Gastroesophageal sphincter (tissue), 3 donors: ENCODE measurements at regions not wholly inside any gene's neighbourhood (a gene's known extent, or its start where the extent isn't known, plus 50 kb on each side); places are given as distances from the start of the nearest gene placed in this dataset.

Experiments
- CTCF ChIP-seq, 4 experiments: fragments of 200-600 bp in 2 of 4; fragments of 450-650 bp in 2 of 4; sonication (generic) in 1 of 4; IDR thresholded peaks; one replicate each; pipeline ENCODE4 v1.5.1; 2017 to 2019; ENCODE audit warnings: antibody characterized with exemption in 4 of 4, mild to moderate bottlenecking in 2 of 4, moderate library complexity in 2 of 4
- EP300 ChIP-seq: sonication (generic); formaldehyde crosslinking; IDR thresholded peaks from one replicate; pipeline ENCODE4 v1.6.1; 2017; ENCODE audit warnings: antibody characterized with exemption, mild to moderate bottlenecking
- POLR2A ChIP-seq, 2 donors: fragments of 450-650 bp; IDR thresholded peaks; one replicate each; pipeline ENCODE4 v1.6.1; 2017; ENCODE audit warnings: antibody characterized with exemption in 2 of 2, mild to moderate bottlenecking in 2 of 2, moderate library complexity in 1 of 2
- POLR2AphosphoS5 ChIP-seq: sonication (generic); formaldehyde crosslinking; IDR thresholded peaks from one replicate; pipeline ENCODE4 v1.6.1; 2017; ENCODE audit warnings: antibody characterized with exemption

GRCh38 chr20:21632031-21632734 is 73.3 kb upstream of the PAX1 start:
- TF ChIP-seq CTCF (IDR thresholded peaks at IDR 0.05) (no peak), POLR2AphosphoS5 (no peak), POLR2A (IDR thresholded peaks at IDR 0.05) (no peak), EP300 (no peak)
